GM18507 (cell line): ENCODE measurements at regions not wholly inside any gene's neighbourhood (a gene's known extent, or its start where the extent isn't known, plus 50 kb on each side); places are given as distances from the start of the nearest gene placed in this dataset.

ENCODE experiments used
- DNase-seq: peaks from one replicate; pipeline ENCODE4 v3.0.0; 2011; ENCODE audit warnings: low read depth; ENCODE audit not compliant: insufficient read length; ENCODE audit errors: extremely low spot score
- FAIRE-seq: peaks from 2 replicates; lab custom pipeline; 2011; peaks lifted over from hg19 to GRCh38; lab: Jason Lieb, UNC

DNA sequence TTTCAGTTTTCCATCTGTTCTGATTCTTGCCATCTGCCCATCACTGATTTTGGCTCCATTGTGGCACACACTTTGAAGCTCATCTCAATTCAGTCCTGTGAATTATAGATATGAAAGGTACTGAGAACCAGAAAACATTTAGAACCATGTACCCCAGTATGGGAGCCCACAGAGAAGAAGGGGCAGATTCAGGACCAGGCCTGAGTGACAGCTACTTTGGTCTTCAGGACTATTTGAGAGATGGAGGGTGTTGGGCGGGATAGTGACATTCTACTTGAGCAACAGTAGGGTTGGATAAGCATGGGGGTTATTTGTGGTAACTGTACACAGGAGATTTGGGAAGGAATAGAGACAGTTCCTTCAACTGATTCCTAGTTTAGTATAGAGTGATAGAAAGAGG lies 259.2 kb upstream of the MANEA start:
- FAIRE-seq: no peak
- DNase-seq: no peak

- FAIRE-seq (no peak), DNase-seq (no peak)
Observed at GRCh38 chr6:95321126-95321525, 256.2 kb upstream of the MANEA start.

DNA sequence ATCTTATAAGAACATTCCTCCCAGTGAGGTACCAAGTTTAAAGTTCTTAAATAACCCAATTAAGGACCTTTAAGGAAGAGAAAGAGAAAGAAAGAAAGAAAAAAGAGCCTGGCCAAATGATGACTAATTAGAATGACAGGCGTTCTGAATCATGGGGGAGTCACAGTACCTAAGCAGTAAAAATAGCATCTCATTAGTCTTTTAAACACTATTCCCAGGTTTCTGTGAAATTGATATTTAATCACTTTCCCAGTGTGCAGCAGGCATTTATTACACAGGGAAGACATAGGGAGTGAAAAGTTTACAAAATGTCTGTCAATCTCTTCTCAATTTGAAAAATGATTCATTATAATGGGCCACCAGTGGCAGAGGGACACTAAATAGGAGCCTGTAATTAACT lies 251.4 kb upstream of the MANEA start:
- FAIRE-seq: no peak
- no peak for DNase-seq

DNA sequence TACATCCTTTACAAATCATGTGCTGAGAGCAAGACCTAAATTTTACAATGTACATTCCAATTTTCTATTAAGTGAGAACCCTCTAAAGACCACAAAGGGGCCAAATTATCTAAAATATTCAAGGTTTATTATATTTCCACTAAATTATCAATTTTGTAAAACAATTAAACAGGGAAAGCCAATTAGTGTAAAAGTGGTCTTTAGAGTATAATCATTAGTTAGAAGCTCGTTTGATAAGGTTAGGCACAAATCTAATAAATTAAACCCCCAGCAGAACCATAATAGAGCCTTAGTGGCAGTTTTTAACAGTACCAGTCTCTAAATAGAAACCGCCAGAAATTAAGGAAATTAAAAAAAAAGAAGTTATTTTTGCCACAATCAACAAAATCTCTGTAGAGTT lies 249.1 kb upstream of the MANEA start:
- no peak for DNase-seq
- FAIRE-seq: no peak

GRCh38 chr6:95352064-95352795 lies 225.1 kb upstream of the MANEA start:
- FAIRE-seq (no peak), DNase-seq (no peak)

GRCh38 chr6:95354551-95354950 lies 222.8 kb upstream of the MANEA start:
- FAIRE-seq: no peak
- no peak for DNase-seq

GRCh38 chr6:95357380-95358020 lies 219.8 kb upstream of the MANEA start:
- FAIRE-seq: no peak

DNA sequence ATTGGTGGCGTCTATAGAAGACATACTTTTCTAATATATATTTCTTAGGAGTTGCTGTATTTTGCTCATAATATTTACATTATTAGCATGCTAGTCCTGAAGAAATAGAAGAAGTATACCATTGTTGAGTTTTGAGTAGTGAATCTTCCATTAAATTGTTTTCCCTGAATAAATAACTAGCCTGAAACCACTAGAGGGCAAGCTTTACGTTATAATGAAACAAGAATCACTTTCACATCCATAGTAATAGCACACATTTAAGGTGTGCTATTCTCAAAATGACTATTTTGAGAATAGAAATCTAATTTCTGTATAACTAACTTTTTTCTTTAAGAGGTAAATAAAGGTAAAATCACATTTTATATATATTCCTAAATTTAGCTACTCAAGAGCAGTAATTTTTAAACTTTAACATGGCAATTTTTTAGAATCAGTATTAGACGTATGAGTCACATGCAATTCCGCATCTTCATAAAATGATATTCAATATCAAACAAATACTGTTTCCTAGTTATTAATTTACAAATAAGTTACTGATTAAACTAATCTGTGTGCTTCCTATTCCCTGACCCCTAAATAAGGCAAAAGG lies 213.2 kb upstream of the MANEA start:
- peak; percentile 22 for DNase-seq

More at GRCh38 chr6:95357380-95358020, 219.8 kb upstream of the MANEA start:
- no peak for DNase-seq

GRCh38 chr6:95365454-95365853 lies 211.9 kb upstream of the MANEA start:
- DNase-seq (no peak), FAIRE-seq (no peak)

More for the DNA sequence above, 213.2 kb upstream of the MANEA start:
- no peak for FAIRE-seq

DNA sequence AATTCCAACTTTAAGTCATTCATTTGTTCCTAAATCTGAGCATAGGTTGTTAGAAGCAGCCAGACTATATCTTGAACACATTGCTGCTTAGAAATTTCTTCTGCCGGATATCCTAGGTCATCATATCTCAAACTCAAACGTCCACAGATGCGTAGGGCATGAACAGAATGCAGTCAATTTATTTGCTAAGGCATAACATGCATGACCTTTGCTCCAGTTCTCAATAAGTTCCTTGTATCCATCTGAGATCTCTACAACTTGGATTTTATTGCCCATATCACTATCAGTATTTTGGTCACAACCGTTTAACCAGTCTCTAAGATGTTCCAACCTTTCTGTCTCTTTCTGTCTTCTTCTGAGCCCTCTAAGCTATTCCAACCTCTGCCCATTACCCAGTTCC lies 210.9 kb upstream of the MANEA start:
- FAIRE-seq: no peak
- DNase-seq: no peak

- DNase-seq (no peak), FAIRE-seq (no peak)
Observed at GRCh38 chr6:95383878-95384277, 193.5 kb upstream of the MANEA start.

DNA sequence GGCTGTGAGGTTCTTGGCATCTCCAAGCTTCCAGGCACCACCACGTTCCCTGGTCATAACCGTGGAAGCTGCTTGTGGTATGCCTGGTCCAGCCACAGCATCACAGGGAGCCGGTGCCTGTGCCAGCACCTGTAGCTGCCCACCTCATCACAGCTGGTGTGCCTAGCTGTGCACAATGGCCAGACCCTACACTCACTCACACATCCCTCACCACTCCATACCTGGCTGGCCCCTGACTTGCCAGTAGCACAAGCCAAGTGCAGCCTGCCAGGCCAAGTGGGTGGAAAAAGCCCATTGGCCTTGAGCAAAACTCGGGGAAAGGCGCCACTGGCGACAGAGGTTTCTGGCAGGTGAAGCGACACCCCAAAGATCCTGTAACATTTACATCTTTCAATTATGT lies 192.3 kb upstream of the MANEA start:
- DNase-seq (no peak), FAIRE-seq (no peak)

DNA sequence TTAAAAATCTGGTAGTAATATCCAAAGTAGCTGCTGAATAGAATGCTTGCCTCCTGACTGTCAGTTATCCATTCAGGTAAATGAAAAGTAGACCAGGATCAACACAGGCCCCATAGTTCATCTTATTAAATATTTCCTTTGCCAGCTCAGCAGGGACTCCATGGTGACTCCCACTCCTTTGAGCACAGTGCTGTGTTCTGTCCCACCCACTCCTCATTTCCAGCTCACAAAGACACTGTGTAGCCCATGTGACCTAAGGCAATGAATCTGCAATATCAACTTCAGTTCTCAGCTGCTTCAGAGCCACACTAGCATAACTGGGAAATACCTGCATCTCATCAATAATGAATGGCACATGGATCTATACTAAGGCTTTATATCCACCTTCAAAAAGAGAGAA lies 189.5 kb upstream of the MANEA start:
- DNase-seq (no peak), FAIRE-seq (no peak)

DNA sequence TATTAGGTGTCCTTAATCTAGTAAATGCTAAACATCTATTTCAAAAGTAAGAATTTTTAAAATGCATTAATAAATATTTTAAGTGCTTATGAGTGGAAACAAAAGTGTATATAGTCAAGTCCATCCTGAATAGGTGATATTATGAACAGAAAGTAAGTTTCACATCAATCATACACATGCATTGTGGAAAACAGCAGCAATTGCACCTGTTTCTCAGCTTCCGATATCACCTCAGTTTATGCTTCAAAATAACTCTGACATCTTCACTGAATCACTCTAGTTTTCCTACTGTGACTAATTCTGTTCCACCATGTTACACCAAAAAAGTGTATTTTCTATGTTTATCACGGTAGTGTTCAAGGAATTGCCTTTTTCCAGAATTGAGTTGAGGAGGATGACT lies 172.6 kb upstream of the MANEA start:
- no peak for FAIRE-seq
- DNase-seq: no peak

GRCh38 chr6:95408111-95408510 lies 169.2 kb upstream of the MANEA start:
- DNase-seq: no peak
- no peak for FAIRE-seq

- FAIRE-seq: no peak
- no peak for DNase-seq
Observed at GRCh38 chr6:95410168-95410567, 167.2 kb upstream of the MANEA start.

GRCh38 chr6:95413789-95414188 lies 163.5 kb upstream of the MANEA start:
- no peak for DNase-seq

GRCh38 chr6:95417856-95418255 lies 159.5 kb upstream of the MANEA start:
- FAIRE-seq (no peak), DNase-seq (no peak)

More at GRCh38 chr6:95413789-95414188, 163.5 kb upstream of the MANEA start:
- no peak for FAIRE-seq

- DNase-seq (no peak), FAIRE-seq (no peak)
Observed at GRCh38 chr6:95420792-95421191, 156.5 kb upstream of the MANEA start.

DNA sequence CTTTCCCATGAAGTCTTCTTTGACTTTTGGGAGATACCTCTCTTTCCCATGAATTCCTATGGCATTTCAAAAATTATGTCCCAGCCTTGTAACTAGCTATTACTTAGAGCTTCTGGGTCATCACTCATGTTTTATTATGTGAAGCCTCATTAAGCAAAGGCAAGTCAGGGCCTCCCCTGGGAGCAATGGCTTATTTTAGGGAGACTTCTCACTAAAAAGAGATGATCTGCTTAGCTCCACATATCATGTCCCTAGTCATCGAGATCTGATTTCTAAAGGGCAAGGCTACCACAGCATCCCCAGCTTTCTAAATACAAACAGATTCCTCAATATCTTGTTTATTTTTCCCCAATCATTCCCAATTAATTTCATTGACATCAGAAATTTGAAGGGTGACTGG lies 154.0 kb upstream of the MANEA start:
- FAIRE-seq: no peak
- DNase-seq: no peak

GRCh38 chr6:95431637-95432228 lies 145.6 kb upstream of the MANEA start:
- no peak for DNase-seq
- FAIRE-seq: no peak
